AG04449 (cell line): ENCODE measurements at regions not wholly inside any gene's neighbourhood (a gene's known extent, or its start where the extent isn't known, plus 50 kb on each side); places are given as distances from the start of the nearest gene placed in this dataset.

Experiments
- CTCF ChIA-PET: fragments of 350-600 bp; formaldehyde crosslinking; extraction: SDS; loops from one replicate; lab custom pipeline; 2021; ENCODE audit warnings: antibody characterized with exemption; lab: Yijun Ruan, JAX
- POLR2A ChIA-PET: fragments of 400-600, 350-600 bp; formaldehyde crosslinking; extraction: SDS; loops from one replicate; lab custom pipeline; 2020; ENCODE audit warnings: antibody characterized with exemption, inconsistent platforms; lab: Yijun Ruan, JAX
- DNase-seq: peaks from one replicate; pipeline ENCODE4 v3.0.0-alpha.2; 2010; ENCODE audit warnings: low read depth, low spot score
- H3K4me3 ChIP-seq: 2 replicates; pipeline ENCODE4 v1.5.1; 2011; ENCODE audit warnings: low read depth, mild to moderate bottlenecking, control low read depth, low read length
- TF ChIP-seq, protein P1 (sequence below): IDR thresholded peaks from one replicate; pipeline ENCODE4 v1.5.1; 2011; ENCODE audit warnings: mild to moderate bottlenecking, moderate library complexity, low read length, control low read depth, inconsistent platforms; ENCODE audit not compliant: insufficient read depth; ENCODE audit errors: missing control alignments

DNA sequence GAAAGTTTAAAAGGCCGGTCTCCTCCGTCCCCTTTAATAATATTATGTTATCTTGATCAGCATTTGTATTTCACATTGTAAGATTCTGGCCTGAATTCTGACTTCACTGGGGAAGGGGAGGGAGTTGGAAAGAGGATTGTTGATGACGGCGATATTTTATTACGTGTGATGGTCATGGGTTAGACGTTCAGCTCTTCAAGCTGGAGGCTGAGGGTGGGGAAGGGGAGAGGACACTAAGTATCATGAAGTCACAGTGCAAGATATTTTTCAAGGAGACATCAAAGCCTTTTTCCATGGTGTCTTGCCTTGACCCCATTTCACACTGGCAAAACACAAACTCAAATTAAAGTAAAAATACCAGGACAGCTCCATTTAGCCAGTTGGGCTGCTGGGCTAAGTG, 126.7 kb downstream of the WDR11 start:
- H3K4me3 ChIP-seq: no peak overlapping the region
- DNase-seq: no peak
- TF ChIP-seq, protein P1, sequence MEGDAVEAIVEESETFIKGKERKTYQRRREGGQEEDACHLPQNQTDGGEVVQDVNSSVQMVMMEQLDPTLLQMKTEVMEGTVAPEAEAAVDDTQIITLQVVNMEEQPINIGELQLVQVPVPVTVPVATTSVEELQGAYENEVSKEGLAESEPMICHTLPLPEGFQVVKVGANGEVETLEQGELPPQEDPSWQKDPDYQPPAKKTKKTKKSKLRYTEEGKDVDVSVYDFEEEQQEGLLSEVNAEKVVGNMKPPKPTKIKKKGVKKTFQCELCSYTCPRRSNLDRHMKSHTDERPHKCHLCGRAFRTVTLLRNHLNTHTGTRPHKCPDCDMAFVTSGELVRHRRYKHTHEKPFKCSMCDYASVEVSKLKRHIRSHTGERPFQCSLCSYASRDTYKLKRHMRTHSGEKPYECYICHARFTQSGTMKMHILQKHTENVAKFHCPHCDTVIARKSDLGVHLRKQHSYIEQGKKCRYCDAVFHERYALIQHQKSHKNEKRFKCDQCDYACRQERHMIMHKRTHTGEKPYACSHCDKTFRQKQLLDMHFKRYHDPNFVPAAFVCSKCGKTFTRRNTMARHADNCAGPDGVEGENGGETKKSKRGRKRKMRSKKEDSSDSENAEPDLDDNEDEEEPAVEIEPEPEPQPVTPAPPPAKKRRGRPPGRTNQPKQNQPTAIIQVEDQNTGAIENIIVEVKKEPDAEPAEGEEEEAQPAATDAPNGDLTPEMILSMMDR: no peak
- CTCF ChIA-PET: interaction anchor here (1.3 kb wide), 1 partner anchor 29 kb away, joined by 3 read pairs; no protein-coding TSS in a partner anchor
- POLR2A ChIA-PET: no interaction called here

DNA sequence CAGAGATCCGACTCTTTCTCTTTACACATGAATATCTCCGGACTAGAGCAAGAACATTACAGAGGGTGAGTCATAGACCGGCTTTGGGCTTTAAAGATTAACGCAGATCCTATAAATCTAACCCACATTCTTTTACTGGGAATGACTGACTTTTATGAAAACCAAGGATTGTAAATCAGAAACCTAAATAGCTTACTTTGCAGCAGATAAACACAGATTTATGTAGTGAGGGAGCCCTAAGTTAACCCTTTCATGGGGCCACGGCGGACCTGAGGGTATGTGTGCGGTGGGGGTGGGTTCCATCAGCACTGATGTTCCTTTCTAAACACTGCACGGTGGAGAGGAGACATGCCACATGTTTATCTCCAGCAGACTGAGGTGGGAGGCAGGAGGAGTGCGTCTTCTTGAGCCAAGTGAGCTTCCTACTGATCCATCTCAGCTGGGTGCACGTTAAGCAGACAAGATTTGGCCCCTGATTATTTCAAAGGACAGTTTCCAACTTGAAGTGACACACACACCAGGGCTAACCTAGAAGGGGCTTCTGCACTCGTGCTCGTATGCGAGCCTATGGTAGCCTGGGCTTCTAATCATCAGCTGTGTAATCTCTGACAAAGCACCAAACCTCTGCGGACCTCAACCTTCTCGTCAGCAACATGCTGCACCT, 127.6 kb downstream of the WDR11 start:
- DNase-seq: no peak
- no peak overlapping the region for H3K4me3 ChIP-seq
- TF ChIP-seq, protein P1: no peak
- ChIA-PET CTCF (no interaction called here), POLR2A (no interaction called here)

DNA sequence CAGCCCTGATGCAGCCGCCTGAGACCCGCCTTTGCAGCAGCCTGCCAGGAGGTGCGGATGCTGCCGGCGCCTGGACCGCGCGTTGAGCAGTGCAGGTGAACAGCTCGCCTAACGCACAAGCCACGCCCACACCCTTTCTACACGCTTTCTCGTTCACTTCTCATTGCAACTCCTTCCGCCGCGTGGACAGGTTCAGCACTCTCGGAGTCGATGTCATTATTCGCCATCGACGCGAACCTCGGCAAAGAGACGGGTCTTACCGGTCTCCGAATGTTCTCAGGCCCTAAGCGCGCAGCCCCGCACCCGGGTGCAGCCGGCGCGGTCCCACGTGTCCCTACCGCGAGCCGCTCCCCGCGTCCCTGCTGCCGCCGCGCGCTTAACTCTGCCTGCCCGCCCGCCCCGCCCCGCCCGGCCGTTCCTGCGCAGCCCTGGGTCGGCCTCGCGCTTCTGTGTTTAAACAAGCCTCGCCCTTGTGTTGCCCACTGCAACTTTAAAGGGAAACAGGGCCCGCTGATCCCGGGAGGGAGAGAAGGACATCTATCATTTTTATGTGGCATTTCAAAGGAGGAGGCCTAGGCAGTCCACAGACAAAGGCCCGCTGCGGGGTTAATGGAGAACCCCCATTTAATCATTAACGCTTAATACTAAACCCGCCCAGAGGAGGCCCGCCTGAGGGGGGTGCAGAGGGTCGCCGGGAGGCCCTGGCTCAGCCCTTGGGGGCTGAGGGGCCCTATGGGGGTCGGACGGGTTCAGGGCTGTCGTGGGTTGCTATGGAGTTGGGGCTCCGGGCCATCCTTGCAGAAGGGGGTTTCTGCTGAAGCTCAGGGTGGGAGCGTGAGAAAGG, 128.5 kb downstream of the WDR11 start:
- TF ChIP-seq, protein P1: no peak
- DNase-seq: no peak
- ChIA-PET POLR2A (no interaction called here), CTCF (no interaction called here)
- H3K4me3 ChIP-seq: peak overlapping the region; percentile 20; the same call in 1 of the 2 replicates

DNA sequence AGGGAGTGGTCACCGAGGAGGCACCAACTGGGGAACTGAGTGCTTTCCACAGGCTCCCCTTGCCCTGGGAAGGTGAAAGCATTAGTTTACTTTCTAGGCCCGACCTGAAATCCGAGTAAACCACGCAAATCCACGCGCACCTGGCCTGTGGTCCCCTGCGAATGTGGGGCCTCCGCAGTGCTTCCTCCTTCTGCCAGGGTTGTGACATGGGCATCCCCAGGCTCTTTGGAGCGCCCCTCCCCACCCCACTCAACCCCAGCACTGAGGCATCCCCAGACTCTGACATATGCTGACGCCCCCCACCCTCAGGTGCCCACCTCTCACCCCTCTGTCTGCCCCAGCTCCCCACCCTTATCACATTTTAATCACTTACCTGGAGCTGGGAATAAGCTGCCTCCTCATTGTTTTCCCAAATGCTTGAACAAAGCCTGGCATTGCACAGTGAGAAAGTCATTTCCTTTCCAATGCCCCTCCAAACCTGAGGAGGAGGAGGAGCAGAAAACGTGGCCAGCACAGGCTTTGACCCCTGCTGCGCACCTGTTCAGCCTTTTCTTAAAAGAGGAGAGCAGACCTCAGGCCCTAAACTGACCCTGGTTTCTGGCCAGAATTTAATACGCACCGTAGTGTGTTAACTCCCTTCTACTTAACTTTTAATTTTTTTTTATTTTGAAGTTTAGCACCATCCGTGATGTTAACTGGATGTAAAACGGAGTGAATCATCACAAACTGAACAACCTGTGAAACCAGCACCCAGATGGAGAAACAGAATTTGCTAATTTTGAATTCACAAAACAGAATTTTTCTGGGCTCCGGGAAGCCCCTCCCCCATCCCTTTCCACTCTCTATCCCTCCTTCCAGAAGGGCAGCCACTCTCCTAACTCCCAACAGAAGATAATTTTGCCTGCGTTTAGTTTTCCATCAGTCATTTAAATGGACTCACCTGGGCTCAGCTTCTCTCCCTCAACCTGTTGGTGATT, 129.4 kb downstream of the WDR11 start:
- ChIA-PET CTCF (no interaction called here), POLR2A (no interaction called here)
- no peak overlapping the region for H3K4me3 ChIP-seq
- TF ChIP-seq, protein P1: no peak
- DNase-seq: no peak

DNA sequence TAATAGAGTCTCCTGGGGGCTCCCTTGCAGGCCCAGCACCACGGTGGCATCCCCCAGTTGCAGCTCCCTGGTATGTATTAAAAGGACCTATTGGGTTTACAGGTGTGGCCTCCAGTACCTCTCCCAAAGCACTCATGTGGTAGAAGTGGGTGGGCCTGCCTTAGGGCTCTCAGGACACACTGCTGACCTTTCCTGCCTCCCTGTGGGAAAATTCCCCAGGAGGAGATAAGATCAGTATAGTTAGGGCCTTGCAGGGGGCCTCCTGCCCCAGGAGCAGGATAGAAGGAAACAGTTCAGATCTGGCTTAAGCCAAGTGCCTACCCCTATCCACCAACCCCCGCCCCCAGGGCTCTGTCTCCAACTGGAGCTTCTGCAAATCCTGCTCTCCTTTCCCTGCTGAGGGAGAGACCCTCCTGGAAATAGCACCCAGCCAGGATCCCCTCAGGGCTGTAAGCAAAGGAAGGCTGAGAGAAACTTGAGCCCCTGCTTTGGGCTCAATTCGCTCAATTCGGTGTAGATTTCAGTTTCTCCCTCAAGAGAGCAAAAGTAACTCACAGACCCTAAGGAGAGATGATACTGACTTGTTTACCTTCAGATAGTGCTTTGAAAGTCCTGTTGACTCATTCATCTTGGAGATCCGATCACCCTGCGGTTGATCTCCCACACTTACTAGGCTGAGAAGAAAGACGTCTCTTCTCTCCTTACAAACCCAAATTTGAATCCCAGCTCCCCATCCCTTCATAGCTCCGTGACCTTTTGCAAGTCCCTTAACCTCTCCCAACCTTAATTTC, 130.6 kb downstream of the WDR11 start:
- TF ChIP-seq, protein P1: no peak
- POLR2A ChIA-PET: no interaction called here
- CTCF ChIA-PET: no interaction called here
- H3K4me3 ChIP-seq: no peak overlapping the region
- DNase-seq: no peak
